ENCODE measurements at regions not wholly inside any gene's neighbourhood (a gene's known extent, or its start where the extent isn't known, plus 50 kb on each side); places are given as distances from the start of the nearest gene placed in this dataset.

DNA sequence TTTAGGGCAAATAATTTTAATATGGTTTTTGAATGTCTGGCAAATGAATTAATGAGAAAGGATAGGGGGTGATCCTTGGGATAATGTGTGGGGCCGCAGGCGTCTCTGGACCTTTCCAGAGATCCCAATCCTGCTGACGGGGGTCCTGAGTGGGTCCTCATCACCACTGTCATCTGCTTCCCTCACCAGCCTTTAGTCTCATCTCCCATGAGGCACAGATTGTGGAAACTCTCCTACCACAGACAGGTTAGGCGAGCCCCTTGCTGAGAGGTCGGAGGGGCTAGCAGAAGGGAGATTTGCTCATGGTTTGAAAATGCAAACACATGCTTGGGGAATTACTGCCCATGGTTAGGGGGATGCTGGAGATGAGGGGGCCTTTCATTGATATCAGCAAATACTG lies 484.6 kb downstream of the RPS24 start:
- DNase-seq (ENCODE audit: low read depth in 4 of 4, low spot score in 2 of 4), result no peak

DNA sequence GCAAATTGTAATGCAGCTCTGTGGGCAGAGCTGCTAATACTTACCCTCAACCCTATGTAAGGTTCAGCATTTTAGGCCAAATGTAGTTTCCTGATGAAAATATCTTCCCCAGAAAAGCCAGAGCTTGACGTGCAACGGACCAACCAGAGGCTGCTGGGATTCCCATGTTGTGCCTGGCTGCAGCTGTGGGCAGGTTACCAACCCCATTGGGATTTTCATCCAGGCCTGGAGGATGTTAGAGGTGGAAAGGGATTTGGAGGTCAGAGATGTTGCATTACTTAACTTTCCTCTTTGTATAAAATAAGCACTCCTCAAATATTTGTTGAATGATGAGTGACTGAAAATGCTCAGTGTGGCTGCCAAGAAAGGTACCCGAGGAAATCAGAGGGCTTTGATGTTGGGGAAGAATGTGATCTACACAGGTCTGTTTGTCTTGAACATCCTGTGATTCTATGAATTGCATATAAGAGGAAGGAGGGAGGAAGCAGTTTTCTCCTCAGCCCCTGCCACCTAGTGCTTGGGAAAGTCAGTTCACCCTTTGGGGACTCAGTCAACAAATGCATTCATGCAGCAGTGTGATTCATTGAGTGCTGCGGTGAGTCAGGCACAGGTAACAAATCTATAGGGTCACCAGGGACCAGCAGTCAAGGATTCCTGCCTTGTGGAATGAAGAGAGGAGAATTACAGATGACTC lies 487.2 kb downstream of the RPS24 start:
- DNase-seq (ENCODE audit: low read depth in 4 of 4, low spot score in 2 of 4), result no peak

- no peak for DNase-seq (ENCODE audit: low read depth in 4 of 4, low spot score in 2 of 4)
Measured at GRCh38 chr10:78523453-78523852, 489.8 kb downstream of the RPS24 start.

DNA sequence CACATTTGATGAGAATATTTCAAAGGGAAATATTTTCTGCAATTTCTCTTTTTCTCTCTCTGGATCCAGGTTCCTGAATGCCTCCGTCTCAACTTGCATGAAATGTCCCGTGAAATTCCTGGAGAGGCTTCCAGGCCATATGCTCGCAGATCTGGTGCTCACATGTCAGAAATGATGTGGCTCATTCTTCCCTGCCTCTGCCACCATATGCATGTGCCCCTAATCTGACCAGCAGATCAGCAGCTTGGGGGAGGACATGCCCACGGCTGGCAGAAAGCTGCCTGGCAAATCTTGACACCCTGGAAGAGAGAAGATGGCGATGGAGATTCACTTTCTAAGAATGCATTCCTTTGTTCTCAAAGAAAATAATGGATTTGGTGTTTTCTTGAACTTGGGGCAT lies 490.7 kb downstream of the RPS24 start:
- DNase-seq (ENCODE audit: low read depth in 4 of 4, low spot score in 2 of 4), result no peak

DNA sequence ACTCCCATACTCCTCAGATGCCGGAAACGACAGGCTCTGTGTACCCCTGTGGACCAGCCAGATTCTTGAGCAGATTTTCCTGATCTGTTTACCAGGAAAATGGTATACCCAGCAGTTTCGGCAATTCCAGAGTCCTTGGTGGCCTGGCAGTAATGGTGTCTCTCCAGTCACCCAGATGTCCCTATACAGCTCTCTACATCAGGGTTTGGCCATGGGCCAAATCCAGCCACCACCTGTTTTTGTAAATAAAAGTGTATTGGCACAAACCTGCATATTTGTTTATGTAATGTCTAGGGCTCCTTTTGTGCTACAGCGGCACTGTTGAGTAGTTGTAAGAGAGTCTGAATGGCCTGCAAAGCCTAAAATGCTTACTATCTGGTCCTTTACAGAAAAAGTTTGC lies 491.3 kb downstream of the RPS24 start:
- no peak for DNase-seq (ENCODE audit: low read depth in 4 of 4, low spot score in 2 of 4)

- no peak for DNase-seq (ENCODE audit: low read depth in 4 of 4, low spot score in 2 of 4)
Measured at GRCh38 chr10:78526347-78526746, 492.7 kb downstream of the RPS24 start.

DNA sequence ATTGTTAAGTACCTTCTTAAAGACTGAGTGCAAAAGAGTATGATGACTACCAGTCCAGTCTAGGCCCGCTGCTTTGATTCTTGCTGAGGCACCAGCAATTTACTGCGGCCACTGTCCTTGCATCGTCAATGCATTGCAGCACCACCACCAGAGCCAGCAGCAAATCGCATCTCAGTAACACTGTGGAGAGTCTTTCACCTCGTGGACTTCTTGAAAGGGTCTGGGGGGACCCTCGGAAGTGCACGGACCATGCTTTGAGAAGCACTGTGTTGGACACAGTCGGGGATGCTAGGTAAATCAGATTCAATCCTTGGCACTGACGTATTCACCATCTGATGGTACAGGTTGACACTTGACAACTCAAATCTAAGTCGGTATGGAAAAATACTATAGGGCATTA lies 493.6 kb downstream of the RPS24 start:
- DNase-seq (ENCODE audit: low read depth in 4 of 4, low spot score in 2 of 4), result no peak

DNA sequence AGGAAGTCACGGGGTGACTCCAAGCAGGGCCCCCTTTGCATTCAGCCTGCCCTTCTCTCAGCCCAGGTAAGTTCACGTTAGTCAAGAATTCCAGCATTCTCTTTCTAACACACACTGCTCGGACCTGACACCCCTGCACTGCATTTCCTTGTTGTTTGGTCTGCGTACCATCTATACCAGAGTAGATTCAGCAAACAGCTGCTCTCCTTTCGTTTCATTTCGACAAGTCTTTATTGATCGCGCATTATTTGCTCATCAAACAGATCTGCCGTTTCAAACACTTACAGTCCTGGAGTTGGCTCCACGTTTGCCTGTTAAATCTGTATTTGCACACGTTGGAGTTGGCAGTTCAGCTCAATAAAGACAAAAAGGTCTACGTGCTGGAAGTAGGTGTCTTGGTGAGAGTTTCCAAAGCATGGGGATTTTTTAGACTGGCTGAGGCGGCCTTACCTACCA lies 495.1 kb downstream of the RPS24 start:
- no peak for DNase-seq (ENCODE audit: low read depth in 4 of 4, low spot score in 2 of 4)

GRCh38 chr10:78529262-78529661 lies 495.6 kb downstream of the RPS24 start:
- DNase-seq (ENCODE audit: low read depth in 4 of 4, low spot score in 2 of 4), result no peak

DNA sequence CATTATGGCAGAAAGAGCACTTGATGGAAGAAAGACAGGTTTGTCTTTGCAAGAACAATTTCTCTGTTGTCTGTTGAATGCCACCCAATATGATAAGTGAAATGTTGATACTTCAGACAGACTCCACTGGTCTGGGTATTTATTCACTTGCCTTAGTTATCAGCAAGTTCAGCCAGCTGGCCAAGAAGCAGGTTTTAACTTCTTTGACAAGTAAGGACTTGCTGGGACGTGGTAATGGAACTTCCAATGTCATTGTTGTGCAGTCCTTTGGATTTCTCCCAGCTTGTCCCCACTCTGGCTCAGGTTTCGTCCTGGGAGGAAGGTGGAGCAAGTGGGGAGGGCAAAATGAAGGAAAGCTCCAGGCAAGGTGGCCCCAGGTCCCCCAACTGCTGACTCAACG lies 497.4 kb downstream of the RPS24 start:
- no peak for DNase-seq (ENCODE audit: low read depth in 4 of 4, low spot score in 2 of 4)

DNA sequence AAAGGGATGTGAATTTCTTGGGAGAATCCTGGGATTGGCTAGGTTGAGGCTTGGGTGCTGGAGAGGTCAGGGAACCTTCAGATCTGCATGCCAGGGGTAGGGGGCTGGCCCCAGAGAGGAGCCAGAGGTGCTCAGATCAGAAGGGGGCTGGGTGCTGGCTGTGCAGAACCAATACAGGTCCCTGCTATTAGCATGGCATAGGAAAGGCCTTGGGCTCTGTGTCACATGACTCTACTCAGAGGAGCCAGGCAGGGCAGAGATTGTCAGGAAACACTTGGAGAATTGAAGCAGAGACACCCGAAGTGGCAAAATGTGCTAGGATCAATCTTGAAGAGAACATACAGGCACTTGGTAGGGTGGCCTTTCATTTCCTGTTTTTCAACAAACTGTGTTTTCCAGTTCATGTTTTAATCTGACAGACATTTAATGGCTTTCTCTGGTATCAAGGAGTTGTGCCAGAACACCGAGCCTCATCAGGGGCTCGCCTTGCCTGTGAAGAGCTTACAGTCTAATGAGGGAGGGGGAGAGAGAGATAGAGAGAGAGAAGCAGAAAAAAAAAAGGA lies 498.9 kb downstream of the RPS24 start:
- DNase-seq (ENCODE audit: low read depth in 4 of 4, low spot score in 2 of 4), result no peak

GRCh38 chr10:78533098-78533497 lies 499.4 kb downstream of the RPS24 start:
- DNase-seq (ENCODE audit: low read depth in 4 of 4, low spot score in 2 of 4), result no peak

DNA sequence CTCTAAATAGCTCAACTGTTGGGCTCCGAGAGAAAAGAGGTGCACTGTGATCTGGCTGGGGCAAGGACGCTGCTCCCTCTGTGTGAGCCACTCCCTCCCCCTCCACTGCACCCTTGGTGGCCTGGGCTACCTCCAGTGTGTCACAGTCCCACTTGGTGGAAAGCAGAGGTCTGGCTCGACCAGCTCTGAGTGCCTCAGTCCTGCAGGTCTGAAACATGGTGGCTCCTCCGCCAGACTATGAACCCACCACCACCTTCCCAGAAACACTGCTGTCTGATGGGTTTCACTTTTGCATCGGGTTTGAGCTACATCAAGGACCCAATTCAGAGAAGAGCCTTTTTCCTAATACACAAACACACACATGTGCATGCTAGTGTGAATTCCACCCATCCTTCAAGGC lies 500.1 kb downstream of the RPS24 start:
- DNase-seq (ENCODE audit: low read depth in 4 of 4, low spot score in 2 of 4), result no peak

- no peak for DNase-seq (ENCODE audit: low read depth in 4 of 4, low spot score in 2 of 4)
Measured at GRCh38 chr10:78535716-78536218, 502.1 kb downstream of the RPS24 start.

GRCh38 chr10:78537018-78537417 lies 503.4 kb downstream of the RPS24 start:
- DNase-seq (ENCODE audit: low read depth in 4 of 4, low spot score in 2 of 4), result no peak

DNA sequence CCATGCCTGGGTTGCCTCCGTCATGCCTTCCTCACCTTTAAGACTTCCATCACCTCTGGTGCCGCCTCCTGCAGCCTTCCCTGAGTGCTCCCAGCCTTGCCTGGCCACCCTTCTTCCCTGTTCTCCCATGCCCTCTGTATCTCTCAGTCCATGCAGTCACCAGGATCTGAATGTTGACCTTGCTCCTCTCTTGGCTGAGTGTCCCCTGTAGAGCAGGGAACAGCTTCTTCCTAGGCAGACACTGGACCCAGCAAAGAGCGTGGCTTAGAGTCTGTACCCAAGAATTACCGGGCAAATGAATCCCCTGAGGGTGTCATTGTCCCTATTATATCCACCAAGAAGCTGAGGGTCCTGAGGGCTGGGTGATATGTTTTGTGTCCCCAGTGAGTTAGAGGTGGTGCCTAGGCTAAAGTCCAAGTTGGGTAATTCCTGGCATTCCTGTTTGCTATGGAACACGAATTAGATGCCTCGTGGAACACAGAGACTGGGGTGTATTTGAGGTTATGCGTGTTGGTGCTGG lies 505.6 kb downstream of the RPS24 start:
- DNase-seq (ENCODE audit: low read depth in 4 of 4, low spot score in 2 of 4), result no peak

DNA sequence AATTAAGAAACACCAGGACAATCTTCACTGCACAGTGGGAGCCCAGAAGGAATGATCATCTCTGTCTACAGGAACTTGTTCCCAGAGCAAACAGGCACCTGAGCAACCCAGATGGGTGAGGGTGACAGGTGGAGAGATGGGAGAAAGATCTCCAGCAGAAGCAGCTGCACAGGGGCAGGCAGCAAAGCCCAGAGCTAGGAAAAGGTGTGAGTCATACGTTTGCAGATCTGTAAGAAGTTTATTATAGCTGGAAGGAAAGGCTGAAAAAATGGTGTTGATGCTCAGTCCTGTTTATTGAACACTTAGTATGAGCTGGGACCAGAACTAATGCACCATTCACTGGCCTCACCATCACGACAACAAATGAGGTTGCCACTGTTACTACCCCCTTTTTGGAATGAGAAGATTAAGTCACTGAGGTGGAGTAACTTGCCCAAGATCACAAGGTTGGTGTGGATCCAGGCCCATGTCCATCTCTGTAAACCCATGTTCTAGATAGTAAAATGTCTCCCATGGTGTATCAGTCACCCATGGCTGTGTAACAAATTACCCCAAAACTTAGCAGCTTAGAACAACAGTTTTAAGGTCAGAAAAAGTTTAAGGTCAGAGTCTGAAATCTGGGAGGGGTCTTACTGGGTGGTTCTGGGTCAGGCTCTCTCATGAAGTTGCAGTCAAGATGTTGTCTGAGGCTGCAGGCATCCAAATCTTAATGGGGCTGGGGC lies 506.9 kb downstream of the RPS24 start:
- DNase-seq (ENCODE audit: low read depth in 4 of 4, low spot score in 2 of 4), result no peak

- DNase-seq (ENCODE audit: low read depth in 4 of 4, low spot score in 2 of 4), result no peak
Measured at GRCh38 chr10:78541481-78542140, 507.9 kb downstream of the RPS24 start.

DNA sequence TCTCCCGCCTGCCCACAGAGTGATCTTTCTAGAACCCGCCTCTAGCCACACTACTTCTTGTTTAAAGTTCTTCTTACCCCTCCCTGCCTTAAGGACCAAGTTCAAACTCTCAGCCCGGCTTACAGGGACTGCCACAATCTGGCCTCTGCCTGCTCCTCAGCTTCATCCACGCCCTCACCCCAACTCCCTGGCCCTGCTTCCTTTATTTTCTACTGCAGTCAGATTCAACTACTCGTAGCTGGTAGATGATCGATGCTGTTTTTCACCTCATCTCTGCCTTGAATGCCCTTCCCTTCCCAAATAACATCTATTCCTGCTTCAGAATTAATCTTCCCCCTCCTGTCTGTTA lies 508.5 kb downstream of the RPS24 start:
- no peak for DNase-seq (ENCODE audit: low read depth in 4 of 4, low spot score in 2 of 4)

GRCh38 chr10:78542521-78542920 lies 508.9 kb downstream of the RPS24 start:
- no peak for DNase-seq (ENCODE audit: low read depth in 4 of 4, low spot score in 2 of 4)

DNA sequence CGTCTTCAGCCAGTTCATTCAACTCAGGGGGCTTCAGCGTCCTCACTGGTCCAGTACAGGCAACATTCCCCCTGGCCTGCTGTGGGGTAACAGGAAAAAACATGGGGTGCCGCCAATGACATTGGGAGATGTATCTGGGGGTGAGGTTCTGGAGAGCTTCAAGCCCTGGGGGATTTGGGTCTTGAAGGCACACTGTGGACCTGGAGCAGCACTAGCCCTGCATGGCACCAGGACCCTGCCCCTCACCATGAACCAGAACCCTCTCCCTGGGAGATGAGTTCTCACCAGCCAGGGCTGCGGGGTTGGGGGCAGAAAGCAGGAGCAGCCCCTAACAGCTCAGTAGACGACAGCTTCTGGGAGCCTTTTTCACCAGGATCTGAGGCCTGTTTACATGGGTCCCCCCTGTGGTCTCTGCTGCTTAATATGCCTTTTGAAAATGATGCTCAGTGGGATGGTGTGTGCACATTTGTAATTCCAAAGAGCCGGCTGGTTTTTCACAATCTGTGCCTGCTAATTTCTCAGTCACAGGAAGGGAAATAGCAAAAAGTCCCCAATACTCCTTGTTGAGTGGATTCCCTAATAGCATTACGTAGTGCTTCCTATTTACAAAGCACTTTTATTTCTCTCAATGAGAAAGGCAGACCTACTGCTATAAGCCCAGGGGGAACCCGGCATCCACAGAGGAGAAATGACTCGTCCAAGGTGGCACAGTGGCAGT lies 509.5 kb downstream of the RPS24 start:
- no peak for DNase-seq (ENCODE audit: low read depth in 4 of 4, low spot score in 2 of 4)
